GM18861 (cell line): ENCODE measurements at regions not wholly inside any gene's neighbourhood (a gene's known extent, or its start where the extent isn't known, plus 50 kb on each side); places are given as distances from the start of the nearest gene placed in this dataset.
"Not testable (repeated sequence)": the region's sequence is repeated elsewhere in the genome, so short reads cannot be mapped to it uniquely, and the experiment has no call there.

Experiments
- ATAC-seq: cut with Tn5 transposase; IDR thresholded peaks from one replicate; pipeline ENCODE4 v1.9.1; 2021; ENCODE audit not compliant: unreplicated experiment

DNA sequence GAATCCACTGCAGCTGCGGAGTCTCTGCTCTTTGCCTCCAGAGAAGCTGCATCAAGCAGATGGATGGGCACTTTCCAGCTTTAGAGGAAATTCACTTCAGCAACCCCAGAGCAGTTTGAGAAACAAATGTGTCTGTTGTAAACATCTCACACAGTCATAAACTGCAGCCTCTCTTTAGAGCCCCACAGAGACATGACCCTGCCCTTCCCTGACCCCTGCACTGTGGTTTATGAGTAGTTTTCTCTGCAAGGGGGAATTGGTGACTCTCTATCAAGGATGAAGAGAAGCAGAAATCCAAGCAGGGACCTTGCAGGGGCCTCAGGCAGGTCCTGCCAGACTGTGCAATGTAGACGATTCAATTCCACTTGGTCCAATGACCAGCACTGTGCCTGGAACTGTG is 160.2 kb downstream of the SH2D4B start:
- no peak for ATAC-seq

DNA sequence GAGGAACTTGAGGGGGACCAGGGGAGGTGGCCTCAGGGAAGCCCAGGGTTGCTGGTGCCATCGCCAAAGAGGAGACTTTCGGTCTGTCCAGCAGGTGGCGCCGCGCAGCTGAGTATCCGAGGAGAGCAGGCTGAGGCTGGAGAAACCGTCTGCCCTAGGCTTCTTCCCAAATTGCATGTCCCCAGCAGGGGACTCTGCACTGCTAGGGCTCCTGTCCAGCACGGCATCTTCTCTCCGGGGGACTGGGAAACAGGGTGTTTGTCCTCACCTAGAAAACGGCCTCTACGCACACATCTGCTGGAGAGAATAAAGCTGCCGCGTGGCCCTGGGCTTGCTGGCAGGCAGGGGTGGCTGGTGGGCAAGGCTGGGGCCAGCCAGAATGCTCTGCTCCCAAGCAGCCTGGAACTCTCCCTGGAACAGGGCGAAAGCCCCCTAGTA is 161.9 kb downstream of the SH2D4B start:
- peak; percentile 89 for ATAC-seq

DNA sequence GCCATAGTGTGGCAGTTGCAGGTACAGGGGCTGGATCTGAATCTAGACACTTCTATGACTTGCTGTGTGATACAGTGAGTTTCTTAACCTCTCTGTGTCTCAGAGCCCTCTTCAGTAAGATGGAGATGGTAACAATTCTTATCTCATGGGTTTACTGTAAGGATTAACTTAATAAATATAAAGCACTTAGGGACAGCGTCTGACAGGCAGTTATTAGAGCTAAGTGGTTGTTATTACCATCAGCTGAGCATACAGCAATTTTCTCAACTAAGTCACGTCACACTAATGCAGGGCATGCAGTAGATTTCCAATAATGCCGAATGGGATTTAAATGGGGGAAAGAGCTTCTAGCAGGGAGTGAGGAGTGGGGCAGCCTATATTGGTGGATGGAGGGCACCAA is 162.6 kb downstream of the SH2D4B start:
- ATAC-seq, result no peak

DNA sequence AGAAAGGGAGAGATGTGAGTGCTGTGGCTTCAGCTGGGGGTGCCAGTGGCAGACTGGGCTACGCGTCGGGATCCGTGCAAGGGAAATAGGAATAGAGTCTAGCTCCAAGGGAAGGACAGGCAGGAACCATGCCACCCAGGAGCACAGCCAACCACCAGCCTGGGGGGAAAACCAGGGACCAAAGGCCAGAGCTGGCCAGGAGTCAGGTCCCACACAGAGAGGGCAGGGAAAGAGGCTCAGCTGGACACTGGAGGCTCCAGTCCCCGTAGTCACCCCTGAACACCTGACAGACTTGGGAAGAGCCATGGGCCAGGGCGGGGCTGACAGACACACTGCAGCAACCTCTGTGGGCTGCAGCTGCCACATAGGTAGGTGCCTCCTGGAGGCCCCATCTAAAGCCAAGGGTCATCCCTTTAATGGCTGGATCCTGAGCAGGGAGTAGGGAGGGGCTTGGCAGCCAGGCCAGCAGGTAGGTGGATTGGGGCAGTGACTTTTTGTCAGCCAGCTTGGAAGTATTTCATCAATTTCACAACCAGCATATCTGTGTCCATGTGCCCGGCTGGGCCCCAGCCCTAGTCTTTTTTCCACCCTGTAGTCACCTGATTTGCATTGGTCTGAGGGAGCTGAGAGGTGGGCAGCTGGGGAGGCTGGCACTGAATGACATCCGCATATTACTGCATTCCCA is 163.2 kb downstream of the SH2D4B start:
- no peak for ATAC-seq

DNA sequence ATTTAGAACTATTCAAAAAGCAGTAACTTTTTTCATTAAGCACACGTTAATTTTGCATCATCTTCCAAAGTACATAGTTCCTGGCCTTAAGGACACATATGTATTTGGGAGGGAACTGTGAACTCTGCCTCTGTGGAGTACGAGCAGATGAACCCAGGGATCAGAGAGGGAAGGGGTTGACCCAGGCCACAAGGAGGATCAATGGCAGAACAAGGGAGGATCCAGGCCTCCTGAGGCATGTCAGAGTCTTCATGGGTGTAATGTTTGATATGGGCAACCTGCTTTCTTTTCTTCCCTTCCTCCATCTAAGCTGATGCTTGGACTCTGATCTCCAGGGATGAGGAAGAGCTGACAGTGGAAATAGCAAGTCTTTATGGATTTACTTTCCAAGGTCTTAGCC is 164.0 kb downstream of the SH2D4B start:
- no peak for ATAC-seq

DNA sequence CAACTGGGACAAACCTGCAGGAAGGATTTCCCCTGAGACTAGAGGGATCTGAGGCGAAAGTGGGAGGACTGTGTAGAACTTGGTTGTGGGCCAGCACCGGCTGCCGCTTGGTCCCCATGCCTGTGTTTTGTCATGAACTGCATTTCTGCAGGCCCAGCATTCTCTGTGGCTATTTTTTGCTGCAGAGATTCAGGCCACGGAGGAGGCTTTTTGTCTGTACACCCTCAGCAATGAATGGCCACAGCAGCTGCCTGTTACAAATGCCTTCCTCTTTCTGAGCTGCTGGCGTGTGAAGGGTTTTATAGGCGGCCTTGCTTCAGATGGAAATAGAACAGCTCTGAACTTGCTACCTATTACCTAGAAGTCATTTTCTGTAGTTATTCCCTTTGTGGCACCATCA is 164.4 kb downstream of the SH2D4B start:
- ATAC-seq, result no peak

DNA sequence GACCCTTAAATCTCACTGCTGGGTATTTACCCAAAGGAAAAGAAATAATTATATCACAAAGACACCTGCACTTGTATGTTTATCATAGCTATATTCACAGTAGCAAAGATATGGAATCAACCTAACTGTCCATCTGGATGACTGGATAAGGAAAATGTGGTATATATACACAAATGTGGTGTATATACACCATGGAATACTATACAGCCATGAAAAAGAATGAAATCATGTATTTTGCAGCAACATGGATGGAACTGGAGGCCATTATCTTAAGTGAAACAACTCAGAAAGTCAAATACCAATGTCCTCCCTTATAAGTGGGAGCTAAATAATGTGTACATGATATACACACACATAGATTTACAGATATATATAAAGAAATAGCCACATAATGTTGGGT is 168.2 kb downstream of the SH2D4B start:
- ATAC-seq, result no peak

DNA sequence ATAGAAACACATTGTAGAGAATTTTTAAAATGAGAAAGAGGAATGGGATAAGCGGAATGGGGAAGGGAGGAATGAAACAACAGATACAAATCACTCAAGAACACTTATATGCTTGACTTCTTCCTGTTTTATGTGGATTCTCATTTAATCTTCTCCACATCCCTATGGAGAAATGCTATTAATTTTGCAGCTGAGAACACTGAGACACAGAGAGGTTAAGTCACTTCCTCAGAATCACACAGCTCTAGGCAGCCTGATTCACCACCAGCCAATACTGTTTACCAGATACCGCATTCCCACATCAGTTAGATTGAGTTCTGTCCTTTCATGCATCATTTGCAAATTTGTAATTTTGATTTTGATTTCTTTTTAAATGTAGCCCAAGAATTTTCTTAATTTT is 170.5 kb downstream of the SH2D4B start:
- no peak for ATAC-seq

DNA sequence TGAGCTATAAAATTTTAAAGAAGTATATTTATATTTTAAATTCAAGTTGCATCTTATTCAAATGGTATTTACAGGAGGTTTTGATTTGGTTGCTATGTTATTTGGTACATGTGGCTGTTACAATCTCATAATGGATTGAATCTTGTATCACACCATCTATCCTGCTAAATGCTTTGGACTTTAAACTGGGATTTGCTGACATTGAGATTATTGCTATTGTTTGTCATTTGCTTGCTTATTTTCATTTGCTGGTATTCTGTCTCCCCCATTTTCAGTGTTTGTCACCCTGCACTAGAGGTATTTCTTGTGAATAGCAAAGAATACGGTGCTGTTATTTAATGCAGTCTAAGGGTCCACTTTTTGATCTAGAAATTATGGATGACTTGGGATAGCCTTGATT is 171.1 kb downstream of the SH2D4B start:
- ATAC-seq, result no peak

DNA sequence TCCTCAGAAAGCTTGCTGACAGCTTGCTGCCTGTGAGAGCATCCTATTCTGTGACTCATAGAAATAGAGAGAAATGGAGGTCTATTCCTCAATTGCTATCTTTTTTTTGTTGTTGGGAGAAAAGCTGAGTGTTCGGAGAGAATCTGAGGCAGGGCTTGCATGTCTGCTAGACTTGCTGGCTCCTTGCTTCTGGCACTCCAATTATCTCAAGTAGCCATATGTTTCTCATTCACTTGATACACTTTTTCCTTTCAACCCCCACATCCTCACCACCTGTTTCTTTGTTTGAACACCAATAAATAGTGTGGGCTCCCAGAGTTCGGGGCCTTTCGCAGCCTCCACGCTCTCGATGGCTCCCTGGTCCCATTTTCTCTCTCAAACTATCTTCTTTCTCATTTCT is 172.2 kb downstream of the SH2D4B start:
- no peak for ATAC-seq

DNA sequence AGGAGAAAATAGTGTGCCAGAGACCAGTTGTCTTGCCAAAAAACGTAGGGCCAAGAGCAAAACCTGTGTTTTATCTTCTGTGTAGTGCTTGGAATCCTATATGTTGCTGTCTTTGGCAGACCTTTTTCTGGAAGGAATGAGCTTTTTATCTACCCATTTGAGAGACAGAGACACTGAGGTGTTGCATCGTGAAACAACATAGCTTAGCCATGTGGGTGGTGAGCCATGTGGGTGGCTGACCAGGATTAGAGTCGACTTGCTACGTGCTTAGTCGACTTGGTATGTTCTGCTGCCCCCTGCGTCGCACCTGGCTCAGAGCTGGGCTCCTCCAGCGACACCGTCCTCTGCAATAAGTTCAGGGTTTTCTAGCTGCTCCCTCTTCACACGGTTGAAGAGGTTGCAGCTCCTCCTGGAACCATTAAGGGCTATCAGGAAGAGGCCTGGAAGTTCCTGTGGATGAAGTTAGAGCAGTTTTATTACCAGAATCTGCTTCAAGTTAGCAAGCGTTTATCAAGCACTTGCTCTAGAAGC is 175.8 kb downstream of the SH2D4B start:
- ATAC-seq, result no peak

DNA sequence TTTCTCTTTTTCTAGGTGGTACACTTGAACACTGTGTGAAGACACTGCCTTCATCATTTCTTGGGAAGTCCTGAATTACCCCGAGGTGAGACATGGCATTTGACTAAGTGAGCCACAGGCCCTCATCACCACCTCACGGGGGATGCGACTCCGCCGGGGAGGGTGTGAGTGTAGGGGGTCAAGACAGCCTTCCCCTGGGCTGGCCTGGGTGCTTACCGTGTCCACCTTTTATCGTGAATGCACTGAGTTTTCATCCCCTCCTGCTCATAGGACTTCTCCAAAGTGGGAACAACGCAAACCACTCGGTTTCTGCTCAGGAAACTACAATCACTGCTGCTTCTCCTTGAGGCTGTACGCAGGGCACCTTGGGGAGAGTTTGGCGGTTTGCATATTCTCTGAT is 176.9 kb downstream of the SH2D4B start:
- no peak for ATAC-seq

DNA sequence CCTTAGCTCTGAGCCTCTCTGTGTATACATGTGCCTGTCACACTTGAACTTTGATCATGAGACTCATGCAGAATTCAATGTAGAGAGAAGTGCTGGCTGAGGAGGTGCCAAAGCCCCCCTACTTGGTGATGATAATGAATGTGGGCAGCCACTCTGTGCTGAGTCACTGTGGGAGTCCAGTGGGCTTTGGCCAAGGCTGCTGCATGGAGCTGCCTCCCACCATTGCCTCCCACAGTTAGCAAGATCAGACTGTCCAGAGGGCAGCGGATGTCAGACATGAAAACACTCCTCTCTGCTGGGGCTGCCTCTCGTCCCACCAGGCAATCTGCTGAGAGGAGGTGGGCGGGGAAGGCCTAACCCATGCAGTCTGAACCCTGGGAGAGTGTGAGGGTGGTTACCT is 180.3 kb downstream of the SH2D4B start:
- no peak for ATAC-seq

DNA sequence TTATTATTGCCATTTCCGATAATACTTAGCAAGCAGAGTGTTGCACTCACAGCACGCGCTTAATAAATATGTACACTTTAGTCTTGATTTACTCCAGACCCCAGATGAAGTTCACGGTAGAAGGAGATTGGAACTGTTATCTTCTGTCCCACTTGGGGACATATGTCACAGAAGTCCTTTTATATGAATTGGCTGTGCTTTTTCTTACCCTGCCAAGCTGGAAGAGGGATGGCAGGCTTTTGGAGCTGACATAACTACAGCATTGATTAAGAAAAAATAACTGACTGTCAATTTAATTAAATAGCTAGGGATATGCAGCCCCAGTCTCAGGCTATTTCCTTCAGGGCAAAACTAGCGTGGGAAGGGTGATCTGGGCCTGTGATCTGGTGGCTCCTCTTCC is 182.2 kb downstream of the SH2D4B start:
- no peak for ATAC-seq

DNA sequence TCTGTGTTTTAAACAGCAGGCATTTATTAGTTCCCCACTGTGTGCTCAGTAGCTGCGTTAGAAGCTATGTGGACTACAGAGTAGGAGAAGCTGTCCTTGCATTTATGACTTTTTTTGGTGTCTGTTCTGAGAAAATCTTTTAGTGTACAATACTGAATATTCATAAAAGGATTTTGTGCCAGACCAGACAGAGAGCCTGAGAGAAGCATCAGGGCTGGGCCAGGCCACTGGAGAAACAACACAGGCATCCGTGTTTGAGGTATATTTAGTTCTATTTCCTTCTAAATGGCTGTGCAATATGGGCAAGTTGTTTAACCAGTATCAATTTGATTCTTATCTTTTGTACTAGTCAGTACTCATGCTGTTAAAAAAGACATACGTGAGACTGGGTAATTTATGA is 182.8 kb downstream of the SH2D4B start:
- ATAC-seq, result no peak

DNA sequence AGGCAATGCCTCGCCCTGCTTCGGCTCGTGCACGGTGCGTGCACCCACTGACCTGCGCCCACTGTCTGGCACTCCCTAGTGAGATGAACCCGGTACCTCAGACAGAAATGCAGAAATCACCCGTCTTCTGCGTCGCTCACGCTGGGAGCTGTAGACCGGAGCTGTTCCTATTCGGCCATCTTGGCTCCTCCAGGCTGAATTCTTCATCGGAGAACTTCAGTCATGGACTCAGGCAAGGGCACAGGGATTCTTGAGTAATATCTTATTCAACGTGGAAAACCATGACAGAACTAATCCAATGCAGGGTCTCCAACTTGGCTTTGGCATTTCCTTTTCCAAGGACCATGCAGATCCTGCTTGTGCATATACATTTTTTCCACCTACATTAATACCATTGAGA is 190.7 kb downstream of the SH2D4B start:
- not testable (repeated sequence) for ATAC-seq

DNA sequence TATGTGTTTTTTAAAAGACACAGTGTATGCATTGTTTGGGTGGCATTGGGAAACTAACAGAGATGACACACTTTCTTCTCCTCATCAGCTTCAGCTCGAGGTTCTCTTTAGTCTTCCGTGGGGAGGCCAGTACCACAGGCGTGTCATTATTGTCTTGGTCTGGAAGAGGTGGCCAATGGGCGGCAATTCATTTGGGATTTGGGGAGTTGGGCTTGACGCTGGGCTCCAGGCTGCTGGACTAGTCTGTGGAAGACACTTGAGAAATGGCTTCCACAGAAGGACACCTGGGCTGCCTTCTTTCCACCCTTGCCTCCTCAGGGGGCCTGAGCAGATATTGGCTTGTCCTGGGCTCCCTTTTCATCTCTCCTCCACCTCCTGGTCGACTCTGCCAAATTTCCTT is 192.2 kb downstream of the SH2D4B start:
- ATAC-seq, result no peak

DNA sequence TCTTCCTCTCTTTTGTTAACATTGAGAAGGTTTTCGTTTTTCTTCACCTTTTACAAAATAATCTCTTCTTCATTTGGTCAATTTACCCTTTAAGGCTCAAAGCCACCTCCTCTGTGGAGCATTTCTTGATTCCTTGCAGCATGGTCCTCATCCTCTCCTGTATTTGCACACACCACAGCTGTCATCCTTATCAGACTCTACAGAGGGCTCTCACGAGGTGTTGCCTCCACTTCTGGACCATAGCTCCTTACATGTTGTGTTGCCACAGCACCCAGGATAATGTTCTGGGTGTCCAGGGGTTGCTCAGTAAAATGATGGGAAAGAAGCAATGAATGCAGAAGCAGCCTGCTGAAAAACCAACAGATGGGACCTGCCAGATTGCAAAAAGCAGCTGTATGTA is 192.8 kb downstream of the SH2D4B start:
- no peak for ATAC-seq

DNA sequence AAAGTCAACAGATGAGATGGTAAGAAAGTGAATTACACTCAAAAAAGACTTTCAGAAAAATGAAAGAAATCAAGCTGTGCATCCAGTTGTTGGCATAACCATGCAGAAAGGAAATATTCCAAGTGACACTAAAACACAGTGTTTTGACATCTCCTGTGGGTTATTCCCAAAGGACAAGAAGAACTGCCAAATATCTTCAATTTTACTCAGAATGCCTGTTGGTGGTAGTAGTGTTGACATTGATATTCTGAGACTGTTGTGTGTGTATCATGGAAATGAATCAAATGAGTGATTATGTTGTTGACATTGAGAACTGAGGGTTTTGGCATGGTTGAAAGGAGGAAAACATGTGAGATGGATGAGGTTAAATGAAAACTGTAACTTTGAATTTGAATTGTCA is 196.9 kb downstream of the SH2D4B start:
- ATAC-seq, result no peak

DNA sequence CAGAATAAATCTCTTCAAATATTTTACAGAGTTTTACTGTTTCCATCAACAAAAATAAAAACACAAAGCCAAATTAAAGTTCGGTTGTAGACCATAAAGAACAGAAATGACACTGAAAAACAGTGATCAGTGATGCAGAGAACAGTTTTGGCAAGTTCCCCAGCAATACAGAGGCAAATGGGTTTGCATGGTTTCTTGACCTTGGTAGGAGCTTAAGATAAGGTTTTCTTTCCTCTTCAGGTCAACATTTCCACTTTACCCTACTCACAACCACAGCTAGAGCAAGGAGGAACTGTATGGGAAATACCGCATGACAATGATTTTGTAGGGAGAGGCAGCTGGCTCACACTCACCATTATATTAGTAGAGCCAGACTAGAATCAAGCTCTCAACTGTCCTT is 199.5 kb downstream of the SH2D4B start:
- ATAC-seq, result no peak

DNA sequence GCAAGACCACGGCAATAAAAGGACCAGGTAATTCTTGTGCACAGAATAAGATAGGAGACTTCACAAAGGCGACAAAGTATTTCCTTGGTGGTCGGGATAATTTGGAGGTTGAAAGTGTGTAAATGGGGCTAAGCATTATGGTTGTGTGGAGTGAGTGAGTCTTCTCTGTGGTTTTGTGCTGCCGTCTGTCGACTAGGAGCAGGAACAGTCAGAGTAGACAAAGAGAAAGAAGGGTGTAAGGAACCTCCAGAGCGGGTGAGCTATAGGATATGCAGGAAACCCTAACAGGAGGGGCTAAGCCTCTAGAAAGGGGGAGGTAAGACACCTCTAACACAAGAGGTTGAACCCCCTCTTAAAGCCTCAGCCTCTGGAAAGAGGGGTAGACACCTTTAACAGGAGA is 201.6 kb downstream of the SH2D4B start:
- no peak for ATAC-seq

DNA sequence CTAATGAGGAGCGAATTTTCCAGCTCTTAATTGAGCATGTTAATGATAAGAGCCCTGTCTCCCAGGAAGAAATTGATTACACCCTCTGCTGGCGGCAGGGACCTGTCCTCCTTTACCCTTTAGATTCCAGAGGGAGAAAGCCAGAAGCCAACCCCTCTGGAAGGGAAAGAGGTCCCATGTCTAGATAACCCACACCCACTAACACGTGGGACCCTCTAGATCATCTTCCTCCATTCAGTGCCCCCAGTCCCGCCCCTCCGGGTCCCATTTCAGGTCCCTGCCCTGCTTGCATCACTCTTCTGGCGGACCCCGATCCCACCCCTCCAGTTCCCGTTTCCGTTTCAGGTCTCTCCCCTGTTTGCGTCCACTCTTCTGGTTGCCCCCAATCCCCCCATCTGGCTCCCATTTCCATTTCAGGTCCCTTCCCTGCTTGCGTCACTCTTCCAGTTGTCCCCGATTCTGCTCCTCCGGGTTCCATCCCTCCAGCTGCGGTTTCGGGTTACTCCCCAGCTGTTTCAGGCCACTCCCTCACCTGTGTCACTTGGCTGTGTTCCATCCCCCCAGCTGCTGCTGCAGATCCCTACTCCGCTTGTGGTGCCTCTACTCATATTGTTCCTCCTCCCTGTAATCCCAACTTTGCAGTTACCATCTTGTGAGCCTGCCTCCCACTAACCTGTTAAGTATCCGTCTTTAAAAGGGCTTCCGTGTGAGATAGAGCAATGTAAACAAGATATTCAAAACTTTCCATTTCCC is 202.4 kb downstream of the SH2D4B start:
- no peak for ATAC-seq

DNA sequence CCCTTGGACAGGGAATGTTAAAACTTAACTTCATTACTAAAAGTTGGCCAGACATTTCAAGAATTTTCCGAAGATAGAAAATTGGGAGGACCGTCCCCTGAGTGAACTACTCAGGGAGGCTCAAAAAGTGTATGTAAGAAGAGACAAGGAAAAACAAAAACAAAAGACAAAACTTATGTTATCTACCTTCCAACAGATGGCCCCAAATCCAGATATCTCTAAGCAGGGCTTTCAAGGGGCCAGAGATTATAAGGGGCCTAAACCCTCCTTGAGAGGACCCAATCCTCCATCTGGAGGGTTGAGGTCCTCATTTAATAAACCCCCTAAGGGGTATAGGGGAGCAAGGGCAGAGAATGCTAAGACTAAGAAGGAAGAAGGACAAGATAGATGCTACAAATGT is 203.6 kb downstream of the SH2D4B start:
- ATAC-seq, result no peak
